ENCODE measurements at regions not wholly inside any gene's neighbourhood (a gene's known extent, or its start where the extent isn't known, plus 50 kb on each side); places are given as distances from the start of the nearest gene placed in this dataset.

DNA sequence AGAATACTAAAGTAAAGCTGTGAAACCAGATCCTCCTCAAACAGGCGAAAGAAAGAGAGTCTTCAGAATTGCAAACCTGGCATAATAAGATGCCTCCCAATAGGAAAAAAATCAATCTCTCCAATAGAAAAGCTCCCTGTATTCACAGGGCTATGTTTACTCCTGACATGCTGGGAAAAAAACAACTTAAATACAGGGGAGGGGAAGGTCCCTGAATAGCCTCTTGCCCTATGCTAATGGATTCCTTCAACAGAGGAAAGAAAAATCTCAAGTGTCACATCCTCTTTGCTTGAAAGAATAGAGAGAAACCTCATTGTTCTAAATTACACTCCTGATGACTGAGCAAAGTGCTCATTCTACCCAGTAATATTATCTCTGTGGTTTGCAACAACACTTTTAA, 1271.1 kb upstream of the PRR20A start (continued):
- TF ChIP-seq, protein P1, sequence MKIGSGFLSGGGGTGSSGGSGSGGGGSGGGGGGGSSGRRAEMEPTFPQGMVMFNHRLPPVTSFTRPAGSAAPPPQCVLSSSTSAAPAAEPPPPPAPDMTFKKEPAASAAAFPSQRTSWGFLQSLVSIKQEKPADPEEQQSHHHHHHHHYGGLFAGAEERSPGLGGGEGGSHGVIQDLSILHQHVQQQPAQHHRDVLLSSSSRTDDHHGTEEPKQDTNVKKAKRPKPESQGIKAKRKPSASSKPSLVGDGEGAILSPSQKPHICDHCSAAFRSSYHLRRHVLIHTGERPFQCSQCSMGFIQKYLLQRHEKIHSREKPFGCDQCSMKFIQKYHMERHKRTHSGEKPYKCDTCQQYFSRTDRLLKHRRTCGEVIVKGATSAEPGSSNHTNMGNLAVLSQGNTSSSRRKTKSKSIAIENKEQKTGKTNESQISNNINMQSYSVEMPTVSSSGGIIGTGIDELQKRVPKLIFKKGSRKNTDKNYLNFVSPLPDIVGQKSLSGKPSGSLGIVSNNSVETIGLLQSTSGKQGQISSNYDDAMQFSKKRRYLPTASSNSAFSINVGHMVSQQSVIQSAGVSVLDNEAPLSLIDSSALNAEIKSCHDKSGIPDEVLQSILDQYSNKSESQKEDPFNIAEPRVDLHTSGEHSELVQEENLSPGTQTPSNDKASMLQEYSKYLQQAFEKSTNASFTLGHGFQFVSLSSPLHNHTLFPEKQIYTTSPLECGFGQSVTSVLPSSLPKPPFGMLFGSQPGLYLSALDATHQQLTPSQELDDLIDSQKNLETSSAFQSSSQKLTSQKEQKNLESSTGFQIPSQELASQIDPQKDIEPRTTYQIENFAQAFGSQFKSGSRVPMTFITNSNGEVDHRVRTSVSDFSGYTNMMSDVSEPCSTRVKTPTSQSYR (CRISPR knock-in tag; IDR thresholded peaks at IDR 0.05): no peak

DNA sequence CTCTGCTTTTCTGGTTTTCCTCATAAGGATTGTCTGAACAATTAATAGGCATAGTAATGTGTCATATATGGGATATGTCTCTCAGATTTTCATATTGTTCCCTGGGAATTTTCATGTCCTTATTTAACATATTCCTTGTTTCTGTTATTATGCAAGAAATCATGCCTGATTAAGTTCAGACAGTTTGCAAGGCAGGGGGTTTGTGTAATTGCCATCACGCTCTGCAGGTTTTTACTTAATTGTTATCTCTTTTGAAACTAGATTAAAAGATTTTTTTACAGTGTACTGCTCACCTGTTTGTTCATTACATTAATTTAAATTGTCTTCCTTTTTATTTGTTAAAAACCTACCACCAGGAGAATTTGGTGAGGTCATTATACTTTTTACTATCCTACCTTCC, 1253.2 kb upstream of the PRR20A start:
- DNase-seq (ENCODE audit: low spot score): no peak
- ChIA-PET CTCF (no interaction called here), POLR2A (no interaction called here)
- Mint-ChIP-seq H3K27me3 (ENCODE audit: low read depth) (no peaks in the 10 kb centered on the region), H3K9me3 (peaks cover 37% of the 10 kb centered on the region), H3K4me1 (peaks cover 7% of the 10 kb centered on the region), H3K36me3 (peaks cover 34% of the 10 kb centered on the region), H3K27ac (no peak overlapping the region), H3K4me3 (no peak overlapping the region)
- no peak for ATAC-seq
- TF ChIP-seq GRHL2 (CRISPR knock-in tag; IDR thresholded peaks at IDR 0.05; ENCODE audit: insufficient replicate concordance, severe bottlenecking) (no peak), NR1H2 (CRISPR knock-in tag; IDR thresholded peaks at IDR 0.05) (no peak), SP1 (CRISPR knock-in tag; conservative IDR thresholded peaks at IDR 0.05) (no peak), ZNF263 (CRISPR knock-in tag; IDR thresholded peaks at IDR 0.05; ENCODE audit: low read depth) (no peak), NFATC4 (CRISPR knock-in tag; IDR thresholded peaks at IDR 0.05) (no peak), TP53 (CRISPR knock-in tag; IDR thresholded peaks at IDR 0.05) (no peak), SMAD4 (CRISPR knock-in tag; IDR thresholded peaks at IDR 0.05) (no peak), NR3C1 (CRISPR knock-in tag; conservative IDR thresholded peaks at IDR 0.05; ENCODE audit: low read depth) (no peak), JAZF1 (CRISPR knock-in tag; IDR thresholded peaks at IDR 0.05) (no peak), ZNF671 (CRISPR knock-in tag; IDR thresholded peaks at IDR 0.05) (no peak)
- TF ChIP-seq, protein P2, sequence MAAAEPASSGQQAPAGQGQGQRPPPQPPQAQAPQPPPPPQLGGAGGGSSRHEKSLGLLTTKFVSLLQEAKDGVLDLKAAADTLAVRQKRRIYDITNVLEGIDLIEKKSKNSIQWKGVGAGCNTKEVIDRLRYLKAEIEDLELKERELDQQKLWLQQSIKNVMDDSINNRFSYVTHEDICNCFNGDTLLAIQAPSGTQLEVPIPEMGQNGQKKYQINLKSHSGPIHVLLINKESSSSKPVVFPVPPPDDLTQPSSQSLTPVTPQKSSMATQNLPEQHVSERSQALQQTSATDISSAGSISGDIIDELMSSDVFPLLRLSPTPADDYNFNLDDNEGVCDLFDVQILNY (CRISPR knock-in tag; IDR thresholded peaks at IDR 0.05): no peak
- TF ChIP-seq, protein P3, sequence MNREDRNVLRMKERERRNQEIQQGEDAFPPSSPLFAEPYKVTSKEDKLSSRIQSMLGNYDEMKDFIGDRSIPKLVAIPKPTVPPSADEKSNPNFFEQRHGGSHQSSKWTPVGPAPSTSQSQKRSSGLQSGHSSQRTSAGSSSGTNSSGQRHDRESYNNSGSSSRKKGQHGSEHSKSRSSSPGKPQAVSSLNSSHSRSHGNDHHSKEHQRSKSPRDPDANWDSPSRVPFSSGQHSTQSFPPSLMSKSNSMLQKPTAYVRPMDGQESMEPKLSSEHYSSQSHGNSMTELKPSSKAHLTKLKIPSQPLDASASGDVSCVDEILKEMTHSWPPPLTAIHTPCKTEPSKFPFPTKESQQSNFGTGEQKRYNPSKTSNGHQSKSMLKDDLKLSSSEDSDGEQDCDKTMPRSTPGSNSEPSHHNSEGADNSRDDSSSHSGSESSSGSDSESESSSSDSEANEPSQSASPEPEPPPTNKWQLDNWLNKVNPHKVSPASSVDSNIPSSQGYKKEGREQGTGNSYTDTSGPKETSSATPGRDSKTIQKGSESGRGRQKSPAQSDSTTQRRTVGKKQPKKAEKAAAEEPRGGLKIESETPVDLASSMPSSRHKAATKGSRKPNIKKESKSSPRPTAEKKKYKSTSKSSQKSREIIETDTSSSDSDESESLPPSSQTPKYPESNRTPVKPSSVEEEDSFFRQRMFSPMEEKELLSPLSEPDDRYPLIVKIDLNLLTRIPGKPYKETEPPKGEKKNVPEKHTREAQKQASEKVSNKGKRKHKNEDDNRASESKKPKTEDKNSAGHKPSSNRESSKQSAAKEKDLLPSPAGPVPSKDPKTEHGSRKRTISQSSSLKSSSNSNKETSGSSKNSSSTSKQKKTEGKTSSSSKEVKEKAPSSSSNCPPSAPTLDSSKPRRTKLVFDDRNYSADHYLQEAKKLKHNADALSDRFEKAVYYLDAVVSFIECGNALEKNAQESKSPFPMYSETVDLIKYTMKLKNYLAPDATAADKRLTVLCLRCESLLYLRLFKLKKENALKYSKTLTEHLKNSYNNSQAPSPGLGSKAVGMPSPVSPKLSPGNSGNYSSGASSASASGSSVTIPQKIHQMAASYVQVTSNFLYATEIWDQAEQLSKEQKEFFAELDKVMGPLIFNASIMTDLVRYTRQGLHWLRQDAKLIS (CRISPR knock-in tag; IDR thresholded peaks at IDR 0.05; ENCODE audit: borderline replicate concordance): no peak
- TF ChIP-seq, protein P4, sequence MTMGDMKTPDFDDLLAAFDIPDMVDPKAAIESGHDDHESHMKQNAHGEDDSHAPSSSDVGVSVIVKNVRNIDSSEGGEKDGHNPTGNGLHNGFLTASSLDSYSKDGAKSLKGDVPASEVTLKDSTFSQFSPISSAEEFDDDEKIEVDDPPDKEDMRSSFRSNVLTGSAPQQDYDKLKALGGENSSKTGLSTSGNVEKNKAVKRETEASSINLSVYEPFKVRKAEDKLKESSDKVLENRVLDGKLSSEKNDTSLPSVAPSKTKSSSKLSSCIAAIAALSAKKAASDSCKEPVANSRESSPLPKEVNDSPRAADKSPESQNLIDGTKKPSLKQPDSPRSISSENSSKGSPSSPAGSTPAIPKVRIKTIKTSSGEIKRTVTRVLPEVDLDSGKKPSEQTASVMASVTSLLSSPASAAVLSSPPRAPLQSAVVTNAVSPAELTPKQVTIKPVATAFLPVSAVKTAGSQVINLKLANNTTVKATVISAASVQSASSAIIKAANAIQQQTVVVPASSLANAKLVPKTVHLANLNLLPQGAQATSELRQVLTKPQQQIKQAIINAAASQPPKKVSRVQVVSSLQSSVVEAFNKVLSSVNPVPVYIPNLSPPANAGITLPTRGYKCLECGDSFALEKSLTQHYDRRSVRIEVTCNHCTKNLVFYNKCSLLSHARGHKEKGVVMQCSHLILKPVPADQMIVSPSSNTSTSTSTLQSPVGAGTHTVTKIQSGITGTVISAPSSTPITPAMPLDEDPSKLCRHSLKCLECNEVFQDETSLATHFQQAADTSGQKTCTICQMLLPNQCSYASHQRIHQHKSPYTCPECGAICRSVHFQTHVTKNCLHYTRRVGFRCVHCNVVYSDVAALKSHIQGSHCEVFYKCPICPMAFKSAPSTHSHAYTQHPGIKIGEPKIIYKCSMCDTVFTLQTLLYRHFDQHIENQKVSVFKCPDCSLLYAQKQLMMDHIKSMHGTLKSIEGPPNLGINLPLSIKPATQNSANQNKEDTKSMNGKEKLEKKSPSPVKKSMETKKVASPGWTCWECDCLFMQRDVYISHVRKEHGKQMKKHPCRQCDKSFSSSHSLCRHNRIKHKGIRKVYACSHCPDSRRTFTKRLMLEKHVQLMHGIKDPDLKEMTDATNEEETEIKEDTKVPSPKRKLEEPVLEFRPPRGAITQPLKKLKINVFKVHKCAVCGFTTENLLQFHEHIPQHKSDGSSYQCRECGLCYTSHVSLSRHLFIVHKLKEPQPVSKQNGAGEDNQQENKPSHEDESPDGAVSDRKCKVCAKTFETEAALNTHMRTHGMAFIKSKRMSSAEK (CRISPR knock-in tag; IDR thresholded peaks at IDR 0.05; ENCODE audit: borderline replicate concordance): no peak
- TF ChIP-seq, protein P5, sequence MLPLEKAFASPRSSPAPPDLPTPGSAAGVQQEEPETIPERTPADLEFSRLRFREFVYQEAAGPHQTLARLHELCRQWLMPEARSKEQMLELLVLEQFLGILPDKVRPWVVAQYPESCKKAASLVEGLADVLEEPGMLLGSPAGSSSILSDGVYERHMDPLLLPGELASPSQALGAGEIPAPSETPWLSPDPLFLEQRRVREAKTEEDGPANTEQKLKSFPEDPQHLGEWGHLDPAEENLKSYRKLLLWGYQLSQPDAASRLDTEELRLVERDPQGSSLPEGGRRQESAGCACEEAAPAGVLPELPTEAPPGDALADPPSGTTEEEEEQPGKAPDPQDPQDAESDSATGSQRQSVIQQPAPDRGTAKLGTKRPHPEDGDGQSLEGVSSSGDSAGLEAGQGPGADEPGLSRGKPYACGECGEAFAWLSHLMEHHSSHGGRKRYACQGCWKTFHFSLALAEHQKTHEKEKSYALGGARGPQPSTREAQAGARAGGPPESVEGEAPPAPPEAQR (CRISPR knock-in tag; IDR thresholded peaks at IDR 0.05): no peak
